NCI-H2081 (cell line): ENCODE measurements at regions not wholly inside any gene's neighbourhood (a gene's known extent, or its start where the extent isn't known, plus 50 kb on each side); places are given as distances from the start of the nearest gene placed in this dataset.

ENCODE experiments used
- DNase-seq, 2 experiments: peaks; one replicate each; lab custom pipeline; 2025; lab: John Stamatoyannopoulos, UW

DNA sequence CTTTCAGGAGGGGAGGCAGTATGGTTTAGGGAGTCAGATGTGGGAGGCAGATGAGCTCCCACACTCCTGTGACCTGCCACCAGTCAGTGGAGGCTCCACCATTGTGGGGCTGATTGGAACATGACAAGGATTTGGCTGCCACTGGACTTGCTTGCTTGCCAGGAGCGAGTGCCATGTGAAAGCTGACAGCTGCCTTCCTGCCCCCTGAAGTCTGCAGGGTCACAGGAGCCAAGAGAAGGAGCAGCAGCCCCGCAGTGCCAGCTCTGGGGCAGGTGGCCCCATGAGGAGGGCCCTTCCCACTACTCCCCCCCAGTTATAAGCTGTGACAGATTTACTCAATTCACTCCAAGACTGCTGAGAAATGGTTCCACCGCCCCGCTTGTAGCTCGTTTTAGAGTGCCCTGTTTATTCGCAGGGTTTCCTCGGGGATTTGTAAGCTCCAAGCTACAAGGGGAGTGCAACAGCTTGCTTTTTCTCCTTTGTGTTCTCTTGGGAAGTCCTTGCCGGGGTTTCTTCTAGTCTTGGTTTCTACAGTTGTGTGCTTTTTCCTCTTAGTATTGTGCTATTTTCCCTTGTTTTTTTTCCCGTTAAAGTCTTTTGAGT lies 414.3 kb downstream of the MEIS1 start:
- DNase-seq, result no peak

DNA sequence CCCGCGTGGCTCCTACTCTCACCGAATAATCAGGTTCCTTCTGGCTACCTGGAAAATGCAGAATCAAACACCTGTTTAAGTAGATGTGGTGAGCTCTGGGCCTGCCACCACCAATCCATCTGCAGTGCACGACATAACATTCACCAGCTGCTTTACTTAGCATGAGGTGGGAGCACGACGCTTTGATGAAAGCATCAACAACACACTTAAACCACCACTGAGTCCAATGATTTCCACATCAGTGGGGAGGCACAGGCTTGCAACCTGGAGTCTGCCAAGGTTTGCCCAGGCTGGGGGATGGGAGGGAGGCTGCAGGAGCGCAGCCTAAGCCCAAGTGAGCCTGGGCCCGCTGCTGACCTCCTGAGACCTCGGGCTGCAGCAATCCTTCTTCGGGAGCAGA lies 415.5 kb downstream of the MEIS1 start:
- no peak for DNase-seq

DNA sequence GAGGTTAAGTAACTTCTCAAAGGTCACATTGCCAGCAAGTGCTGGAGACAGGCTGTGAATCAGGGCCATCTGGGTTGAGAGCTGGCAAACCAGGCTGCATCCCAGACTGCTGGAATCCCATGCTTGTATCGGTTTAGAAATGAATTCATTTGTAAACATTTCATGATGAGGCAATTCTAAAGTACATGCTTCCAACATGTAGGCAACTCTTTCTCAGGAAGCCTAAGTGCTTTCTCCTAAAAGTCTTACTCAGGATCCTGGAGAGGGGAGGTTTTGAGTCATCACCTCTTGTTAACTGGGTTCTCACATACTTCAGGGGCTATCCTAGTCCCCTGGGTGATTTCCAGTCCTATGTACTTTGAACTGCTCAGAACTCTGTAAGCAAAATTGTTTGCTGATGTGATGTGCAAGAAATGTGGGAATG lies 416.5 kb downstream of the MEIS1 start:
- no peak for DNase-seq

DNA sequence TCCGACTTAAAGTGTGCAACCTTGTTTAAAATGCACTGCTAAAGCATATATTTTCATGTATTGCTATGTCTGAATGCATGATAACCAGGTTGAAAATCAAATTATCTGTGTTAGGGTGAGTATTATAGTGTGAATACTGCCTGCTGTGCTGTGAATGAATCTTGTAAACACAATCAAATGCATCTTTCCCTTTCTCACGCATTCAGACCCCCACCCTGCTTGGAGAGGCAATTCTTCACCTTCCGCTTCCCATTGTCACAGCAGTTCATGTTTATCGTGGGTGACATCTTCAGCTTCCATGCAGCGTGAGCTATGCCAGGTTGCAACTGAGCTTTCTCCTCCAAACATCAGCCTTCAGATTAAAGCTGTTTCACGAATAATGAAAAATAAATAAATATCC lies 418.0 kb downstream of the MEIS1 start:
- no peak for DNase-seq

DNA sequence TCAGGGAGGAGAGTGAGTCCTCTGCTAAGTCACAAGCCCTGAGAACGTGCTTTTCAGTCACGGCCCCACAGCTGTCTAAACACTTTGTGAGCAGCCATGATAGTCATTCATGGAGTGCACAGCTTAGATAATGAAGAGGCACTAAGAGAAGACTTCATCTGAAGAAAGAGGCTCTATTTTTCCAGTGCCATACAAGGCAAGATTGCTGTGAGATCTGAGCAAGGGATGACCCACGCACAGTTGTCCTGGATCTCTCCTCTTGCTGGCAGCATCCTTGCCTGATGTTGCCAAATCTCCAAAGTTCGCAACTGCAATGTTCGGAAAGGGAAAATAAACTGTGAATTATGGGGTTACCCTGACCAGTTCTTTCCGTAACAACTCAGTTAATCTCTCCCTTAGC lies 418.7 kb downstream of the MEIS1 start:
- DNase-seq, result no peak

DNA sequence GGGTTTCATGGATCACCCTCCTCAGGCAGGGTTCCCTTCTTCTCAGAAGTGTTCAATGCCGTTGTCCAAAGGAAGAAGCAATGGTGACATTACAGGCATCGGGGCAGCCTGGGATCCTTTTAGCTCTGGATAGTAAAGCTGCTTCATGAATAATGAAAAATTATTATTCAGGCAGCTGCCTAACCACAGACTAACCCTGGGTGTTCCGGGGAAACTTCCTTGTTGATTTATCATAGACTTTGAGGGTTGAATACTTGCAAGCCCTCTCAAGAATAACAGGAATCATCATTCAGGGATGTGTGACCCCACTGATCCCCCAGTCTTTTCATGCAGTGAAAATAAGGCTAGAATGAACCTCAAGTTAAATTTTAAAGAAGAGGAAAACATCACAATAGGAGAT lies 419.4 kb downstream of the MEIS1 start:
- no peak for DNase-seq

DNA sequence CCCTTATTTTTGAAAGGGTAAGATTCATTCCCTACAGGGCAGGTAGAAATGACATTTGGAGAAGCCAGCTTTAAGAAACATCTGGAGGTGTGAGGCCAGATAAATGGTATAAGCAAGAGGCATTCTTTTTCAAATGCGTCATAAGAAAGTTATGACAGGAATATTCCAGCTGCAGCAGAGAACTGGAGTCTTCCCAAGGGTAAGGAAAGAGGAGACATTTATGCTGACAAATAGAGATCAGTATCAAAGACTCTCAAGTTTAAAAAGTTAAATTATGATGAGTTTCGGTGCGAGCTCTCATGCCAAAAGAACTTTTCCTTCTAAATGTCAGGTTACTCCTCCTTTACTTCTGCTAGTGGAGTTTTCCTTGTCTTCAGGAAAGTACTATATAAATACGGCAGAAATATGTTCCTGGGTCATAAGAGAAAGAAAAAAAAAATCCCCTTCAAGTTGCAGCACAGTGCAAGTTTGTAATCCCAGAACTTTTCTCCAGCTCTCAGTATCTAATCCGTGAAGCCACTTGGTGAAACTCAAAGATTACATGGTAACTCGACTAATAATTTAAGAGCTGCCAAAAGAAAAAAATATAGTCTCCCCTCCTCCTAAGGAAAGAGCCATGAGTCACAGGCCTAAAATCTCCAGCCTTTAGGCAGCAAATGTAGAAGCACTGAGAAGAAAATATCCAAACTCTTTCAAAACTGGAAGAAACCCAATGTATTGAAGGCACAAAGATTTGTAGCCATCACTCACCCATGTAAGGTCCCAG lies 428.1 kb downstream of the MEIS1 start:
- no peak for DNase-seq

DNA sequence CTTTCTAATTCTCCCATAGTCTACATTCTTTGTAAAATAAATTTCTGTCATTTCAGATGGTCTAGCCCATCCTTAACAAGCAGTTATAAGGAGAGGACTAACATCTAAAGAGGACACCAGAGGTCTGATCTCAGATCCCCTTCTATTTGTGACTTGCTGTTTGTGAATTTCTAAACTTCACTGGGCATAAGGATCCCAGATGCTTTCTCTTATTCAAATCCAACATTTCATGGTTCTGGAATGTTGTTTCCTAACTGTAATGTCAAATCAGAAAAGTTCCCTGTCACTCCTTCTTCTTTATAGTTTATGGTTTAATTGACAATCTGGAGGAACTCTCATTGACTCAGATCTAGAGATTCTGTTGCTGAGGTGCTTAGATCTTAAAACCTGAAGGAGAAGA lies 430.2 kb downstream of the MEIS1 start:
- no peak for DNase-seq

DNA sequence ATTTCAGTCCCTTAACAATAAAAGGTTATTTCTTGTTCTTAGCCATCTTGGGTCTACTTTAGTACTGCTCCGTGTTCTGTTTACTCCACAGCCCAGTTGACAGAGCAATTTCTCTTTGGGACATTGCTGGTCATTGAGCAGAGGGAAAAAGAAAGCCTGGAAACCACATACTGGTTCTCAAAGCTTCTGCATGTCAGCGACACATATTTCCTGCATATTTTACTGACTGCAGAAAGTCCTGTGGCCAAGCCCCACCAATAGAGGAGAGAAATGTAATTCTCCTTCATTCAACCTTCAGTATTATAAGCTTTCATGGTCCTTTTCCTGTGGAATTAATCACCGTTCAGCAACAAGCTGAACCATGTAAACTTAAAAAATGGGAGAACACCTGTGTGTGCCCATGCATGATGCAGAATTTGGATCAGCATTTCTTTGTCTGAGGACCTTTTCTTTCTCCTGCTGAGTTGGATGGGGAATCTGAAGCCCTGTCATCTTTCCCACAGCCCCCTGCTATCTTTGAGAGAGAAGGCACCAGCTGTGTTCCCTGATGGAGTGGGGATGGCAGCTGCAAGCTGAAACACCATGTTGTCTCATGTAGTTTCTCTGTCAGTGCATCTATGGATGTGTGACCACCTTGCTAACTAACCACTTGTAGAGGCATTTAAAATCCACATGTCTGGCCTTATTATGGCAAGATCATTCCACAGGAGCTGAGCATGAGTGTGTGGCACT lies 431.6 kb downstream of the MEIS1 start:
- DNase-seq, result no peak

DNA sequence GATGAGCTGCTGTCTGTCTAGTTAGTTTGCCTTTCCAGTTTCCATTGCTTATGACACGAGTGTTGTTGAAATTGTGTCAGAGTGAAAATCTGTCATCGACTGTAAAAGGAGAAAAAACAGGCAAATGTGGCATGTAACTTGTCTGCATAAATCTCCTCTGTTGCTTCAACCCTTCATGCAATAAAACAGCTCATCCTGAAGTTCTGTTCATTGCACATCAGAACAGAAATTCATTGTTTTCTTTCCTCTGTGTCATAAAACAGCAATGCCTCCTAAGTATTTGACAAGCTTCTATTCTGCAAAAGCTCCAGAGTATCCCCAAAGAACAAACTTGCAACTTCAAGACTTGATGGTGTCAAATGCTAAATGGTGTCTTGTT lies 432.1 kb downstream of the MEIS1 start:
- DNase-seq, result no peak

DNA sequence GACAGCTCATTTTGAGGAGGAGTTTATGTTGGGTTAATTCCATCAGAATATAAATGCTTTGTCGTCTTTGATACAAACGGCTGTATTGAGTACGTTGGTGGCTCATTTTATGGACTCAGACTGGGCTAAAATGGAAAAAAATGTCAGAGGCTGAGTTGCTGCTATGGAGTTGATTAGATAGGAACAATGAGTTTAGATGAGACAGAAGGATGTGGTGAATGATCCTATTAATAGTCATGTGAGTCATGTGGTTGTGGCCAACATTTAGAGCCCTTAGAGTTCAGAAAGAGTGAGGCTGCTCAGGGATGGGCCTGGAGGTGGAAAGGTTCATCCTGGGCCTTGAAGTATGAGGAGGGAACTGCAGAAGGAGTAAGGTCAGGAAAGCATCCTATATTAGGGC lies 434.2 kb downstream of the MEIS1 start:
- DNase-seq, result no peak

DNA sequence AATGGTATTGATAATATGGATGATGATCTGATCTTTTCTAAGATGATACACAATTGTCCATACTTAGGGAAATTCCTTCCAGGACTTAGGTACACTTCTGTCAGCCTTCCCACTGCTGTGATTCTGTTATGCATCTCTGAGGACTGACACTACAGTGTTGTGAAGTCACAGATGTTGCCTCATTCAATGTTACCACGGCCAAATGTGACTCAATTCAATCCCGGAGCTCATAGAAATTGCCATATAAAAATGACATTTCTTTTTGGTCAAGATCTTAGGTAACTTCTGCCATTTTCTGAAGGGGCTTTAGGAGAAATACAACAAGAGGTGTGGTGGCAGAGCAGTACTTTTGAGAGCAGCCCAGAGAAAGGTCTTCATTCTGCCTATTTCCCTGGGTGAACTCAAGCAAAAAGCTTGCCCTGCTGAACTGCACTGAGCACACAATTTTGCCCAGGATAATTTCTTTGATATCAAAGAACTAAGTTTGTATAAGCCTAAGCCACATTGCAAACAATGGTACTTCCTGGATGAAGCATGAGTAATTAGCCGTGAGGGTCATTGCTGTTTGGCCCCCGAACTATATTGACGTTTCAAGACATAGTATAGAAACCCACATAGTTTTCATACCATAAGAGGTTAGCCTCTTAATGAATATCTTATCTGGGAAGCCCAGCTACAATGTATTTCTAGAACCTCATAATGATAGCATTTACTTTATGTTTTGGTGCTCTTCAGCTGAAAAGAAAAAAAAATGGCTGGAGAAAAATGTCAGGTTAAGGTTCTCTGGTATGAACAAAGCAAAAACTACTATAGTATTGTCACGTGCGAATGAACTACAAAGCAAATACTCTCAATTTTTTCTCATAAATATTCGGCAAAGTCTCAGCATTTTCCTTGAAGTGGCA lies 437.4 kb downstream of the MEIS1 start:
- no peak for DNase-seq

DNA sequence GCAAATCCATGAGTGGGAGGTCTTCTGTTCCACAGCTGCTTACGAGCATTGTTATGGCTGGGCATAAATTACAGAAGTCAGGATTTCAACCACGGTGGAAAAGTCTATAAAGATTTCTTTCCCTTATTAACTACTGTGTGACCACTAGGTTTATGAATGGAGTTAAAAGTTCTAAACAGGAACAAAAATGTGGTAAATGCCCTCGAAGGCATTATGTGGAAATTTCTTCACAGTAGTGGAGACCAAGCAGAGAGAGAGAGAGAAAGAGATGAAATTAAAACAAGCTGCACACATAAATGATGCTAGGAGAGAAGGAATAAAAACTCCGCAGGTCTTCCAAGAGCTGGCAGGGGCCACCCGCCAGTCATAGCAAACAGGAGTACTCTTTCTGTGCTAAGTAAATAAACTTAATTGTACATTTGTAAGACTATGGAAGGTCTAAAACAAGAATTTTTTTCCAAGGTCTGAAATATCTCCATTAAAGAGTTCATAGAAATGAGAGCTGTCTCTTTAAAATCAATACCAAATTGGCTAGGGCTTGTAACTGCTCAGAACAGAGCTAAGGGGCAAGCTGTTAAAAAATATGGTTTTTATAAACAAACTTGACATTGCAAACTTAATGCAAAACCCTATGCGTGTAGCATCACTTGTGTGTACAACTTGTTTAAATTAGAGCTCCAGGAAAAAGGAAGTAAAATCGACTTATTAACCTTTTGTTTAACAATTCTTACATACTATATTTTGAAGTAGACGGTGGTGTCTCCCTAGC lies 438.2 kb downstream of the MEIS1 start:
- DNase-seq, result no peak

DNA sequence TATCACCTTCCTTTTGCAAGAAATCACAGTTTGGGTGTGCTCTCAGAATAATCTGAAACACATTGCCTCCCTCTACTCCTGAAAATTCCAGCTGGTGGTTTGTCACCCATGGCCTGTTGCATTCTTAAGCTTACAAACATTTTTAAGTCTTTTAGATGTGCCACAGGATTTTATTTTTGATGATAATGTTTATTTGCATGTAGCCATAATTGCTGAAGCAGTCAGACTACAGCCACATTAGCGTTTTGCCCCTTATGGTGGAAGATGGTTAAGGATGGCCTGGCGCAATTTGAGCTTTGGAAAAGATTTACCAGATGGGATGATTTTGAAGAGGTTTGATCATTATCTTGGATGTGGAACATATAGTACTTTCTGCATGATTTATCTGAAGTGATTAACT lies 439.5 kb downstream of the MEIS1 start:
- DNase-seq, result no peak

DNA sequence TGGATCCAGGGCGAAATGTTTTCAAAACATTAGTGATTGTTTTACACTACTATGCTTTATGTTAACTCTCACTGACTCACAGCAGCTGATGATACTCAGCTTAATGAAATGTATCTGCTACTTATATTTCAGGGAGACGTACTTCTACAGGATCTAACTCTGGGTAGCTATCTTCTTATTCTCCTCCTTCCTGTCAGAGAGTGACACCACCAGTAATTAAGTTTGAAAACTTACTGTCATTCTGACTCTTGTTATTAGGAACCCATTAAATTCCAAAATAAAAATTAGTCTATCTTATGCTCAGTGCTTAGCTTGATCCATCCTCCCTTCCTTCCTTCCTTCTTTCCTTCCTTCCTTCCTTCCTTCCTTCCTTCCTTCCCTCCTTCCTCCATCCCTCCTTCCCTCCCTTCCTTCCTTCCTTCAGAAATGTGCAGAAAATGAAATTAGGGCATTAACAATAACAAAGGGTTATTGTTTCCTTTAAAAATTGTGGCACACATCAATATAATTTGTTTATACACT lies 441.1 kb downstream of the MEIS1 start:
- DNase-seq, result no peak

DNA sequence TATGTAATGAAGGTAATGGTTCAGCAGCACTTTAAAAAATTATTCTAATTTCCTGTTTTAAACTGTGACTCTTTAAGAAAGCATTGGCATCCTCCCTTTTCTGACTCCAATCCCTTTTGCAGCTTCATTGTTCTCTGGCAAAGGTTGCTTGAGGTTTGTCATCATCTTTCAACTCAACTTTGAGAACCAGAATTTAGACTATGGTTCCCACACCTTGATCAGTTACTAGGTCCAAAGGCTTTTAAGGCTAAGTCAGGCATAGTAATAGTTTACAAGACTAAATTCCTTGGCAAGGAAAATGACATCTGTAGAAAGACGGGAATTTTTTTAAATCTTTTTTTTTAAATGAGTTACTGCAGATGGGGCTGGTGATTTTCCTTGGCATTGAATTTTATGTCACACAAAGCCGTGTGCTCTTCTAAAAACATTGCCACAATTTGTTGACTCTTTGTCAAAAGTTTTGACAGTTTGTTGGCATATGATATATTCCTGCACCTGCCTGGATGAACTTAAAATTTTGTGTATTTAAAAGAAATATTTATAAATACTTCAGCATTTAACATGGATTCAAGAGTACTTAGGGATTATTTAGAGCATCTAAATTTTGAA lies 451.0 kb downstream of the MEIS1 start:
- DNase-seq, result no peak

DNA sequence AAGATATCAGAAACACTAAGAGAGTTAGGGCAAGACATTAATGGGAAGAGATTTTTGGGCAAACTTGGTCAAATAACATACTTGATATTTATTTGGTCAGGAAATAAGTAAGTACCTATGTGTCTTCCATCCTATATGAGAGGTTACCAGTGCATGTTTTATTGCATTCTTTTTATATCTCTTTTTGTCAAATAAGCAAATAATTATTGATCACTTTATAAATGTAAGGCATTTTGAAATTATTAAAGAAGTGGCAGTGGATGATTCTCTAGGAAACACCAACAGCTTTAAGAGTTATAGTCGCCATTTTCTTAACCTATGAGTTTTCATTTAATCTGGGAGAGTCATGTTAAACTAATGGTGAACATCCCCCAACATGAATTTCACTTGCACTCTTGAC lies 453.3 kb downstream of the MEIS1 start:
- no peak for DNase-seq

DNA sequence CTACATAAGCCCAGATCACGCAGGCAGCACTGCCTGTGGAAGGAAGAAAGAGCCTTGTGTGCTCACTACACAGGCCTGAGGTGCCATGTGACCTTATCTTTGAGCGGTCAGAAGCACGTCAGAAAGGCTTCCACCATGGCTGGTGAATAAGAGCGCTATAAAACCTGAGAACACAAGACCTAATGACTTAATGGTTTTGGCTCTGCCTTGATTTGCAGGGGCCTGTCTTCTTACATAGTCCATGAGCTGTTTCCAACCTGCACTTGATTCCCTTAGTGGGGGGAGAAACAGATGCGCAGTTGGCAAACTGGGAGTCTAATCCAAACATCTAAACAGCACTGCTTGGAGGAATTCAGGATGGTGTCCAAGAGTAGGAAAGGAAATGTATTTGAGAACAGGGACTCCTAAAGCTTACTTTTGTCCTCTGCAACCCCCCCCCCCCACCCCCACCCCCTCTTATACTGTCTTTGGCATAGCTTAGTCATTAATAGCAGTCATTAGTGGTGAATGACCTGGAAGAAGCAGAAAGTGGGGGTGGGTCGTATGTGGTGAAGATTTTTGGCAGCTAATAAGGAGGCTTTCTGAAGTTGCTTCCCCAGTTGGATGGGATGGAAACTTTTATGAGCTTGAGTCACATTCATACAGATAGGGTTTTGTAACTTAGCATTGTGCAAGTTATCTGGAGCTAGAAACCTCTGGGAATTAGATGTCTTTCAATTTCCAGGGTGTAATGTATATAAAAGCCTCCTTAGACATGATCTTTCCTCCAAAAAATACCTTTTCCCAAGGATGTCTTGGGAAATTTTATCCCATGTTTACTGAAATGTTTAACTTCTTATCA lies 454.1 kb downstream of the MEIS1 start:
- no peak for DNase-seq

DNA sequence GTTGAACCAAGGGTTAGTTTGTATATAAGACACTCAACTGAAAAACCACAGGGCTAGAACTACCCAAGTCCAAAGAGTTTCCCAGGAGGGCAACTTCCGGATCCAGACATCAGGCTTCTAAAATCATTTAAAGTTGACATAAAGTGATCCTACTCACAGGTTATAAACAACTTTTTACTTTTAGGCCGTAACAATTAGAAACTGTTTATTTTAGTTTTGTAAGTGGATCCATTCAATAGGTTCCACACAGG lies 454.6 kb downstream of the MEIS1 start:
- DNase-seq, result no peak

DNA sequence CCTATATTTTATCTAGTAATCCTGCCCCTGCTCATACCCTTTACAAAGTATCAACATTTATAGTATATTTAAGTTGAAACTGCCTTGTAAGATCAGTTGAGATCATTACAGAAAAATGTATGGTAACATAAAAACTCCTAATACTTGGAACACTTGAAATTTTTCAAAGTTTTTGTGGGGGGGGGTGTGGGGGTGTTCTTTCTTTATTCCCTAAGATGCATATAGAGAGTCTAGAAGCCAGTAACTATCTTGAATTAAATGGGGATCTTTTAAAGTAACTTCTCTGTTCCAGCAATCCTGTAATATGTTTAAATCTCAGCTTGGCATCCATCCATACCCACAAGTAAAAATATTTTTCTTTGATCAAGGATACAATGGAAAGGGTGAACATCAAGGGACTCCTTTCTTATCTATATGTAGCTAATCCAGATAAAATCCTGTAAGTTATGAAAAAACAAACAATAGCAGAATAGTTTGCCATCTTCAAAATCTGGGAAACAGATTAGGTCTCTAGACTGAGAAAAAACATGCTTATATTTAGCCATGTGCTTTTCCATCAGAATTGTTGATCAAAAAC lies 455.3 kb downstream of the MEIS1 start:
- no peak for DNase-seq
